ENCODE measurements at regions not wholly inside any gene's neighbourhood (a gene's known extent, or its start where the extent isn't known, plus 50 kb on each side); places are given as distances from the start of the nearest gene placed in this dataset.
"Not testable (repeated sequence)": the region's sequence is repeated elsewhere in the genome, so short reads cannot be mapped to it uniquely, and the experiment has no call there.

- no peaks in the 10 kb centered on the region for H3K36me3 ChIP-seq
- DNase-seq (ENCODE audit: low spot score in 2 of 2): no peak
- H3K4me3 ChIP-seq: no peak overlapping the region
- 77% methylated on average over 2 of the region's 2 CpGs for WGBS
- H3K27ac ChIP-seq: peak overlapping the region; percentile 54
- H3K27me3 ChIP-seq: no peaks in the 10 kb centered on the region
- H3K9me3 ChIP-seq: no peaks in the 10 kb centered on the region
- peaks cover 48% of the 10 kb centered on the region for H3K4me1 ChIP-seq
- TF ChIP-seq CTCF (IDR thresholded peaks at IDR 0.05) (no peak), POLR2AphosphoS5 (IDR thresholded peaks at IDR 0.05) (no peak), EP300 (IDR thresholded peaks at IDR 0.05) (no peak), POLR2A (IDR thresholded peaks at IDR 0.05) (no peak)
These were observed 450.0 kb downstream of the MIAT start for GRCh38 chr22:27107386-27107785.

GRCh38 chr22:27107824-27108223 is 450.4 kb downstream of the MIAT start:
- H3K27me3 ChIP-seq: no peaks in the 10 kb centered on the region
- H3K4me3 ChIP-seq: no peak overlapping the region
- H3K36me3 ChIP-seq: no peaks in the 10 kb centered on the region
- peak in 1 of 2 donors; percentile 83 for DNase-seq (ENCODE audit: low spot score in 2 of 2)
- TF ChIP-seq CTCF (IDR thresholded peaks at IDR 0.05) (no peak), POLR2AphosphoS5 (IDR thresholded peaks at IDR 0.05) (peak in 1 of 3 donors; percentile 27)
- 48% methylated on average over 2 of the region's 2 CpGs for WGBS
- no peaks in the 10 kb centered on the region for H3K9me3 ChIP-seq
- peak overlapping the region; percentile 69 for H3K27ac ChIP-seq
- peaks cover 52% of the 10 kb centered on the region for H3K4me1 ChIP-seq

DNA sequence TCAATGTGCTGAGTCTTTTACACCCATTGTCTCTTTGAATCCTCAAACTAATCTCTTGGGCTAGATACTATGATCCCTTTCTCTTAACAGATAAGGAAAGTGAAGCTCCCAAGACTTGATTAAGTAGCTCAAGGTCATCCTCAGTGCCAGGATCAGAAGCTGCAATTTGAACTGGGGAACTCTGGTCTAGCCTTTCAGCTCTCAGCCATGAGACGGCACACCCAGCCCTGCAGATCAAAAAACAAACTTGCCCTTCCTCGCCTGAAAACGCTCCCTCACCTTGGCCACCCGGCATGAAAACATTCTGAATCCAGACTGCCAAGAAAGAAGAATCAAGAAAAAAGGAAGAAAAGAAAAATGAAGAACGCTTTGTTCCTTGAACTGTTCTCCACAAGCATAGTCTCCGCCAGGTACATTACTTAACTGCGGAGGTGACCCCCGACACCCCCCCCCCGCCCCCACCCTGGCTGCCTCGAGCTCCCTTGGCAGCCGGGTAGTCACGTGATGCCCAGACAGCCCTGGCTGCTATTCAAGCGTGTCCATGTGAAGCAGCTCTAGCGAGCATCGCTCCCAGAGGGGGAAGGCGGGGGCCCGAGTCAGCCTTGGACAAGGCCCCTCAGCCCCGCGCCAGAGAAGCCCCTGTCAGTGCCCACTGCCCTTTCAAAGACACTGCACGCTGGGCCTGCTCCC is 451.2 kb downstream of the MIAT start:
- peak in 1 of 2 donors; percentile 71 for DNase-seq (ENCODE audit: low spot score in 2 of 2)
- no peaks in the 10 kb centered on the region for H3K9me3 ChIP-seq
- no peak for TF ChIP-seq EP300 (IDR thresholded peaks at IDR 0.05)
- no peak for TF ChIP-seq POLR2AphosphoS5 (IDR thresholded peaks at IDR 0.05)
- TF ChIP-seq CTCF (IDR thresholded peaks at IDR 0.05): no peak
- TF ChIP-seq POLR2A (IDR thresholded peaks at IDR 0.05): no peak
- no peaks in the 10 kb centered on the region for H3K27me3 ChIP-seq
- peaks cover 59% of the 10 kb centered on the region for H3K4me1 ChIP-seq
- WGBS: 25% methylated on average over 20 of the region's 20 CpGs
- no peak overlapping the region for H3K4me3 ChIP-seq
- H3K27ac ChIP-seq: peak overlapping the region; percentile 69
- H3K36me3 ChIP-seq: no peaks in the 10 kb centered on the region

GRCh38 chr22:27109406-27109805 is 452.0 kb downstream of the MIAT start:
- 73% methylated on average over 2 of the region's 2 CpGs for WGBS
- peaks cover 61% of the 10 kb centered on the region for H3K4me1 ChIP-seq
- DNase-seq (ENCODE audit: low spot score in 2 of 2): not testable (repeated sequence)

DNA sequence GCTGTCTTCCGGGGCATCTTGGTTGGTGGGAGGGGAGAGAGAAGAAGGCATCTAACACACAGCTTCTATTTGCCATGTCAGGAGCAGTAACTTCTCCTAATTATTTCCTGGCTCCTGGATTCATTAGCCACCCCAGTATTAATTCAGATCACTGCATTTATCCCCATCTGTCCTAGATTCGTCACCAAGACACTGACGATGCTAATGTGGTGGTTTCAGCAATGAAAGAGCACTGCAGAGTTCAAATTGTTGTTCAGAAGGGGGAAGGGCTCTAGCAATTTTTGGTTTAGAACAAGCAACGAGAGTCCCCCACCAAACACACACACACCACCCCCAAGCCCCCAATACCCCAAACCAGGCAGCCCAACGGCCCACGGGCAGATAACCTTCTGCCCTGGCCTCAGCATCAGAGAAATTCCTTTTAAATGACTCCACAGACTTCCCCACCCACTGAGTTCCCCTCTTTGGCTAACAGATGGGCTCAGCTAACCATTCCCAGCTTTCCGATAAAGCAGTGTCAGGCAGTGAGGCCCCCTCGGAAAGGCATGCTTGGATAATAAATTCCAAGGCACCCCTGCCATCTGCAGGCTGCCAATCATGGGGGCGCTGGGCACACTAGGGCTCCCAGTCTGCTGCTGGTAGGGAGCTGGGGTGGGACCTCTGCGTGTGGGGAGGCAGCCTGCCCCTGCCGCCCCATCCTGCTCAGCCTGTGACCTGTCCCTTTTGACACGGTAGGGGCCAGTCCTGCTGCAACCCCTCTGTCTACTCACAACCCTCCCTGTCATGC is 453.5 kb downstream of the MIAT start:
- no peak overlapping the region for H3K4me3 ChIP-seq
- TF ChIP-seq POLR2AphosphoS5 (IDR thresholded peaks at IDR 0.05) (no peak), CTCF (IDR thresholded peaks at IDR 0.05) (no peak), EP300 (IDR thresholded peaks at IDR 0.05) (no peak), POLR2A (IDR thresholded peaks at IDR 0.05) (no peak)
- peaks cover 56% of the 10 kb centered on the region for H3K4me1 ChIP-seq
- 52% methylated on average over 8 of the region's 12 CpGs for WGBS
- no peak for DNase-seq (ENCODE audit: low spot score in 2 of 2)
- H3K36me3 ChIP-seq: no peaks in the 10 kb centered on the region
- H3K27me3 ChIP-seq: no peaks in the 10 kb centered on the region
- H3K27ac ChIP-seq: no peak overlapping the region
- H3K9me3 ChIP-seq: no peaks in the 10 kb centered on the region

More at GRCh38 chr22:27109406-27109805, 452.0 kb downstream of the MIAT start:
- H3K36me3 ChIP-seq, H3K4me3 ChIP-seq, H3K9me3 ChIP-seq, H3K27me3 ChIP-seq, H3K27ac ChIP-seq: not testable (repeated sequence)

Measured in suprapubic skin (tissue), 4 donors.